ENCODE measurements at regions not wholly inside any gene's neighbourhood (a gene's known extent, or its start where the extent isn't known, plus 50 kb on each side); places are given as distances from the start of the nearest gene placed in this dataset.

- no peak for TF ChIP-seq CTCF (IDR thresholded peaks at IDR 0.05; ENCODE audit: borderline replicate concordance, extremely low read depth, low read length, poor library complexity, severe bottlenecking)
- TF ChIP-seq EZH2 (IDR thresholded peaks at IDR 0.05; ENCODE audit: borderline replicate concordance, low read depth, low read length, severe bottlenecking), result no peak
Observed at GRCh38 chr5:152487130-152487529, 82.1 kb upstream of the NMUR2 start.

All from DND-41 (cell line).